Keratinocyte (primary cell): ENCODE measurements at regions not wholly inside any gene's neighbourhood (a gene's known extent, or its start where the extent isn't known, plus 50 kb on each side); places are given as distances from the start of the nearest gene placed in this dataset.

Experiments used
- DNase-seq: peaks from one replicate; pipeline ENCODE4 v3.0.0-alpha.2; 2011; ENCODE audit warnings: low read depth, missing footprints, low spot score
- FAIRE-seq: peaks from 2 replicates; lab custom pipeline; 2011; peaks lifted over from hg19 to GRCh38; lab: Jason Lieb, UNC
- H2AFZ ChIP-seq: 2 replicates; pipeline ENCODE4 v1.6.0; 2012; ENCODE audit warnings: low read length, control low read depth, inconsistent platforms; ENCODE audit not compliant: control insufficient read depth
- H3K27ac ChIP-seq: 2 replicates; pipeline ENCODE4 v1.5.1; 2011; ENCODE audit warnings: low read length; ENCODE audit not compliant: control insufficient read depth, insufficient read depth
- H3K27me3 ChIP-seq: 3 replicates; pipeline ENCODE4 v1.6.0; 2011; ENCODE audit warnings: low read length; ENCODE audit not compliant: control insufficient read depth, insufficient read depth; ENCODE audit errors: extremely low read depth
- H3K36me3 ChIP-seq, 2 experiments: 2 replicates in 1 of 2; 3 replicates in 1 of 2; pipeline ENCODE4 v1.5.1; 2011; ENCODE audit warnings: low read length in 2 of 2, mild to moderate bottlenecking in 1 of 2; ENCODE audit not compliant: control insufficient read depth in 2 of 2, insufficient read depth in 2 of 2; ENCODE audit errors: extremely low read depth in 1 of 2
- H3K4me1 ChIP-seq: 3 replicates; pipeline ENCODE4 v1.5.1; 2011; ENCODE audit warnings: low read length; ENCODE audit not compliant: control insufficient read depth, insufficient read depth; ENCODE audit errors: extremely low read depth
- H3K4me2 ChIP-seq: 3 replicates; pipeline ENCODE4 v1.6.0; 2011; ENCODE audit warnings: low read depth, low read length; ENCODE audit not compliant: control insufficient read depth, insufficient read depth; ENCODE audit errors: extremely low read depth
- H3K4me3 ChIP-seq, 3 experiments: fragments of 200-600 bp in 1 of 3; sonication (generic) in 1 of 3; 2 replicates in 2 of 3; 3 replicates in 1 of 3; pipeline ENCODE4 v1.5.1; 2011 to 2016; ENCODE audit warnings: low read length in 3 of 3, mild to moderate bottlenecking in 3 of 3, control low read depth in 2 of 3, inconsistent platforms in 1 of 3, low read depth in 1 of 3, mixed read lengths in 1 of 3, mixed run types in 1 of 3, moderate library complexity in 1 of 3; ENCODE audit not compliant: control insufficient read depth in 2 of 3, insufficient read depth in 2 of 3; ENCODE audit errors: extremely low read depth in 1 of 3
- H3K79me2 ChIP-seq: 2 replicates; pipeline ENCODE4 v1.6.0; 2012; ENCODE audit warnings: low read length; ENCODE audit not compliant: control insufficient read depth, insufficient read depth
- H3K9ac ChIP-seq: 3 replicates; pipeline ENCODE4 v1.6.0; 2011; ENCODE audit warnings: low read length; ENCODE audit not compliant: control insufficient read depth, insufficient read depth; ENCODE audit errors: extremely low read depth
- H3K9me1 ChIP-seq: 3 replicates; pipeline ENCODE4 v1.6.0; 2011; ENCODE audit warnings: low read length; ENCODE audit not compliant: control insufficient read depth, insufficient read depth; ENCODE audit errors: extremely low read depth
- H3K9me3 ChIP-seq: 2 replicates; pipeline ENCODE4 v1.5.1; 2012; ENCODE audit warnings: low read depth, low read length; ENCODE audit not compliant: control insufficient read depth
- H4K20me1 ChIP-seq: 3 replicates; pipeline ENCODE4 v1.6.0; 2011; ENCODE audit warnings: low read length; ENCODE audit not compliant: control insufficient read depth, insufficient read depth; ENCODE audit errors: extremely low read depth
- EZH2 ChIP-seq: IDR thresholded peaks from one replicate; pipeline ENCODE4 v1.6.1; 2012; ENCODE audit warnings: inconsistent platforms, mild to moderate bottlenecking, low read length, moderate library complexity
- dilution Hi-C: fragments of 300-500 bp; cut with MboI; formaldehyde crosslinking; loops from one replicate; pipeline ENCODE4 v1.7.0; 2020; ENCODE audit warnings: low sequenced_read_pairs; ENCODE audit not compliant: extremely low pct_ligation_motif_present
- TF ChIP-seq, protein P1 (sequence below), 3 experiments: IDR thresholded peaks in 1 of 3; conservative IDR thresholded peaks in 1 of 3; optimal IDR thresholded peaks in 1 of 3; 2 replicates in 2 of 3; 3 replicates in 1 of 3; pipeline versions ENCODE3 to v1.5.1; 2011; ENCODE audit warnings: low read length in 3 of 3, mild to moderate bottlenecking in 3 of 3, moderate library complexity in 2 of 3, control low read depth in 1 of 3, inconsistent platforms in 1 of 3; ENCODE audit not compliant: insufficient read depth in 2 of 3; ENCODE audit errors: extremely low read depth in 1 of 3

DNA sequence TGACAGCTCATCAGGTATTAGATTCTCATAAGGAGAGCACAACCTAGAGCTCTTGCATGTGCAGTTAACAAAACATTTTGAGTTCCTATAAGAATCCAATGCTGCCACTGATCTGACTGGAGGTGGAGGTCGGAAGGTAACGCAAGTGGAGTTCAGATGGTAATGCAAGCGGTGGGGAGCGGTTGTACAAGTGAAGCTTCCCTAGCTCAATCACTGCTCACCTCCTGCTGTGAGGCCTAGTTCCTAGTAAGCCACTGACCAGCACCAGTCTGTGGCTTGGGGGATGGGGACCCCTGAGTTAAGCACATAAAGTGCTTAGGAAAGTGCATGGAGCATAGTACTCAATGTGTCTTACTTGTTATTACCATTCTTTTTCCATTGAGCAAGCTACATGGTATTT lies 983.2 kb upstream of the IGFBP7 start:
- no peak for TF ChIP-seq EZH2
- TF ChIP-seq, protein P1, sequence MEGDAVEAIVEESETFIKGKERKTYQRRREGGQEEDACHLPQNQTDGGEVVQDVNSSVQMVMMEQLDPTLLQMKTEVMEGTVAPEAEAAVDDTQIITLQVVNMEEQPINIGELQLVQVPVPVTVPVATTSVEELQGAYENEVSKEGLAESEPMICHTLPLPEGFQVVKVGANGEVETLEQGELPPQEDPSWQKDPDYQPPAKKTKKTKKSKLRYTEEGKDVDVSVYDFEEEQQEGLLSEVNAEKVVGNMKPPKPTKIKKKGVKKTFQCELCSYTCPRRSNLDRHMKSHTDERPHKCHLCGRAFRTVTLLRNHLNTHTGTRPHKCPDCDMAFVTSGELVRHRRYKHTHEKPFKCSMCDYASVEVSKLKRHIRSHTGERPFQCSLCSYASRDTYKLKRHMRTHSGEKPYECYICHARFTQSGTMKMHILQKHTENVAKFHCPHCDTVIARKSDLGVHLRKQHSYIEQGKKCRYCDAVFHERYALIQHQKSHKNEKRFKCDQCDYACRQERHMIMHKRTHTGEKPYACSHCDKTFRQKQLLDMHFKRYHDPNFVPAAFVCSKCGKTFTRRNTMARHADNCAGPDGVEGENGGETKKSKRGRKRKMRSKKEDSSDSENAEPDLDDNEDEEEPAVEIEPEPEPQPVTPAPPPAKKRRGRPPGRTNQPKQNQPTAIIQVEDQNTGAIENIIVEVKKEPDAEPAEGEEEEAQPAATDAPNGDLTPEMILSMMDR (optimal IDR thresholded peaks at IDR 0.05 in 1 of 3, IDR thresholded peaks at IDR 0.05 in 1 of 3, conservative IDR thresholded peaks at IDR 0.05 in 1 of 3; ENCODE audit: extremely low read depth in 1 of 3, insufficient read depth in 2 of 3, low read length in 3 of 3), result no peak
- no peak overlapping the region for H2AFZ ChIP-seq
- no peaks in the 10 kb centered on the region for H3K4me1 ChIP-seq
- H4K20me1 ChIP-seq, result no peaks in the 10 kb centered on the region
- FAIRE-seq (no peak), DNase-seq (no peak)
- H3K27ac ChIP-seq, result no peak overlapping the region
- no peaks in the 10 kb centered on the region for H3K36me3 ChIP-seq
- no peaks in the 10 kb centered on the region for H3K27me3 ChIP-seq
- H3K9ac ChIP-seq, result no peak overlapping the region
- H3K9me1 ChIP-seq, result no peaks in the 10 kb centered on the region
- no peaks in the 10 kb centered on the region for H3K79me2 ChIP-seq
- no peak overlapping the region for H3K4me3 ChIP-seq
- no peaks in the 10 kb centered on the region for H3K9me3 ChIP-seq
- dilution Hi-C loops, result no loop called here
- H3K4me2 ChIP-seq, result no peak overlapping the region

DNA sequence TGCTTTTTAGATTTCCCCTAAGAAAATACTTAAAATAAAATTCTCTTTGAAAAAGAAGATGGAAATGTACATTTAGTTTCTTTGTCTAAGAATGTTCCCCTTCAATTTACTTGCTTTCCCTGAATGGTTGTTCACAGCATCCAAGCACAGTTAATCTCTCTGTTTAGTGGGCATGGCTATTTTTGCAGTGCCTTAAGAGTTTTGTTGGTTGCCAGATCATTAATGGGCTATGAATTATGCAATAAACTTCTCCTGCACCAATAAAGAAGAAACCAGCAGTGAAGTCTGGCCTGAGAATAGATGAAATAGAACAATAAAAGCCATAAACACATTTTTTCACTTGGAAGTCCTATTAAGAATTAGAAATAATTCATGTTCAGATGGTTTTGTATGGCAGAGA lies 980.4 kb upstream of the IGFBP7 start:
- dilution Hi-C loops, result no loop called here

More for the DNA sequence above, 980.4 kb upstream of the IGFBP7 start:
- Histone ChIP-seq H3K9ac (no peak overlapping the region), H3K27me3 (no peaks in the 10 kb centered on the region), H3K9me1 (no peaks in the 10 kb centered on the region), H2AFZ (no peak overlapping the region), H3K4me3 (no peak overlapping the region), H3K36me3 (no peaks in the 10 kb centered on the region), H3K79me2 (no peaks in the 10 kb centered on the region), H3K4me2 (no peak overlapping the region), H3K9me3 (no peaks in the 10 kb centered on the region), H3K4me1 (no peaks in the 10 kb centered on the region), H4K20me1 (no peaks in the 10 kb centered on the region), H3K27ac (no peak overlapping the region)
- no peak for FAIRE-seq
- no peak for TF ChIP-seq EZH2
- TF ChIP-seq, protein P1 (optimal IDR thresholded peaks at IDR 0.05 in 1 of 3, IDR thresholded peaks at IDR 0.05 in 1 of 3, conservative IDR thresholded peaks at IDR 0.05 in 1 of 3; ENCODE audit: extremely low read depth in 1 of 3, insufficient read depth in 2 of 3, low read length in 3 of 3), result no peak
- no peak for DNase-seq
